GM10266 (cell line): ENCODE measurements at regions not wholly inside any gene's neighbourhood (a gene's known extent, or its start where the extent isn't known, plus 50 kb on each side); places are given as distances from the start of the nearest gene placed in this dataset.

Source experiments
- DNase-seq: peaks from one replicate; pipeline ENCODE4 v3.0.0; 2012; ENCODE audit errors: extremely low spot score
- CTCF ChIP-seq: IDR thresholded peaks from 2 replicates; pipeline ENCODE4 v1.5.1; 2012; ENCODE audit warnings: mild to moderate bottlenecking, low read depth; ENCODE audit not compliant: control insufficient read depth, insufficient read depth; ENCODE audit errors: missing control alignments

GRCh38 chr14:94677213-94677612 is 65.0 kb downstream of the SERPINA3 start:
- DNase-seq = no peak
- no peak for TF ChIP-seq CTCF

- no peak for TF ChIP-seq CTCF
- no peak for DNase-seq
Observed at GRCh38 chr14:94676495-94677185, 64.4 kb downstream of the SERPINA3 start.

- DNase-seq = no peak
- TF ChIP-seq CTCF = no peak
Observed at GRCh38 chr14:94675036-94675435, 62.8 kb downstream of the SERPINA3 start.

- DNase-seq = no peak
- TF ChIP-seq CTCF = no peak
Observed at GRCh38 chr14:94673781-94674231, 61.6 kb downstream of the SERPINA3 start.
